ENCODE measurements at regions not wholly inside any gene's neighbourhood (a gene's known extent, or its start where the extent isn't known, plus 50 kb on each side); places are given as distances from the start of the nearest gene placed in this dataset.

GRCh38 chr10:69740126-69740525 is 61.6 kb upstream of the COL13A1 start:
- no peak overlapping the region for H3K27ac Mint-ChIP-seq
- DNase-seq, result no peak
- peaks cover 19% of the 10 kb centered on the region for H3K27me3 Mint-ChIP-seq
- H3K4me1 Mint-ChIP-seq, result peaks cover 5% of the 10 kb centered on the region
- H3K4me3 Mint-ChIP-seq, result no peak overlapping the region
- intact Hi-C loops (cut with micrococcal nuclease), result no loop called here
- H3K9me3 Mint-ChIP-seq, result no peaks in the 10 kb centered on the region
- no peaks in the 10 kb centered on the region for H3K36me3 Mint-ChIP-seq (ENCODE audit: low read depth)

- Mint-ChIP-seq H3K4me3 (no peak overlapping the region), H3K36me3 (ENCODE audit: low read depth) (no peaks in the 10 kb centered on the region), H3K9me3 (no peaks in the 10 kb centered on the region), H3K4me1 (peaks cover 2% of the 10 kb centered on the region), H3K27ac (no peak overlapping the region), H3K27me3 (peaks cover 21% of the 10 kb centered on the region)
- intact Hi-C loops (cut with micrococcal nuclease), result no loop called here
- no peak for DNase-seq
Measured at GRCh38 chr10:69741252-69741651, 60.5 kb upstream of the COL13A1 start.

GRCh38 chr10:69741671-69742355 is 59.9 kb upstream of the COL13A1 start:
- no peaks in the 10 kb centered on the region for H3K36me3 Mint-ChIP-seq (ENCODE audit: low read depth)
- DNase-seq, result no peak
- no peak overlapping the region for H3K4me3 Mint-ChIP-seq
- peaks cover 23% of the 10 kb centered on the region for H3K27me3 Mint-ChIP-seq
- intact Hi-C loops (cut with micrococcal nuclease), result no loop called here
- no peaks in the 10 kb centered on the region for H3K9me3 Mint-ChIP-seq
- H3K27ac Mint-ChIP-seq, result no peak overlapping the region
- peaks cover 2% of the 10 kb centered on the region for H3K4me1 Mint-ChIP-seq

GRCh38 chr10:69742356-69742695 is 59.4 kb upstream of the COL13A1 start:
- intact Hi-C loops (cut with micrococcal nuclease), result no loop called here
- Mint-ChIP-seq H3K36me3 (ENCODE audit: low read depth) (no peaks in the 10 kb centered on the region), H3K4me1 (peaks cover 2% of the 10 kb centered on the region), H3K27ac (no peak overlapping the region), H3K4me3 (no peak overlapping the region), H3K9me3 (no peaks in the 10 kb centered on the region), H3K27me3 (peaks cover 23% of the 10 kb centered on the region)
- DNase-seq, result no peak

GRCh38 chr10:69742928-69743602 is 58.6 kb upstream of the COL13A1 start:
- peaks cover 23% of the 10 kb centered on the region for H3K27me3 Mint-ChIP-seq
- H3K27ac Mint-ChIP-seq, result no peak overlapping the region
- H3K4me3 Mint-ChIP-seq, result no peak overlapping the region
- intact Hi-C loops (cut with micrococcal nuclease), result no loop called here
- no peaks in the 10 kb centered on the region for H3K36me3 Mint-ChIP-seq (ENCODE audit: low read depth)
- no peaks in the 10 kb centered on the region for H3K9me3 Mint-ChIP-seq
- peak; percentile 60 for DNase-seq
- H3K4me1 Mint-ChIP-seq, result peaks cover 2% of the 10 kb centered on the region

GRCh38 chr10:69744971-69745370 is 56.7 kb upstream of the COL13A1 start:
- H3K36me3 Mint-ChIP-seq (ENCODE audit: low read depth), result no peaks in the 10 kb centered on the region
- H3K9me3 Mint-ChIP-seq, result no peaks in the 10 kb centered on the region
- peaks cover 28% of the 10 kb centered on the region for H3K27me3 Mint-ChIP-seq
- no peak overlapping the region for H3K27ac Mint-ChIP-seq
- DNase-seq, result no peak
- no peak overlapping the region for H3K4me3 Mint-ChIP-seq
- intact Hi-C loops (cut with micrococcal nuclease), result no loop called here
- peaks cover 2% of the 10 kb centered on the region for H3K4me1 Mint-ChIP-seq

GRCh38 chr10:69745698-69746097 is 56.0 kb upstream of the COL13A1 start:
- no peak for DNase-seq
- intact Hi-C loops (cut with micrococcal nuclease), result no loop called here
- Mint-ChIP-seq H3K27ac (no peak overlapping the region), H3K4me3 (no peak overlapping the region), H3K36me3 (ENCODE audit: low read depth) (no peaks in the 10 kb centered on the region), H3K4me1 (peaks cover 2% of the 10 kb centered on the region), H3K27me3 (peaks cover 30% of the 10 kb centered on the region), H3K9me3 (no peaks in the 10 kb centered on the region)

- peaks cover 31% of the 10 kb centered on the region for H3K27me3 Mint-ChIP-seq
- peaks cover 2% of the 10 kb centered on the region for H3K4me1 Mint-ChIP-seq
- H3K36me3 Mint-ChIP-seq (ENCODE audit: low read depth), result no peaks in the 10 kb centered on the region
- H3K9me3 Mint-ChIP-seq, result no peaks in the 10 kb centered on the region
- no peak overlapping the region for H3K27ac Mint-ChIP-seq
- no peak overlapping the region for H3K4me3 Mint-ChIP-seq
- no peak for DNase-seq
- intact Hi-C loops (cut with micrococcal nuclease), result no loop called here
Measured at GRCh38 chr10:69747179-69747578, 54.5 kb upstream of the COL13A1 start.

GRCh38 chr10:69748621-69749020 is 53.1 kb upstream of the COL13A1 start:
- H3K27ac Mint-ChIP-seq, result no peak overlapping the region
- H3K9me3 Mint-ChIP-seq, result no peaks in the 10 kb centered on the region
- DNase-seq, result no peak
- intact Hi-C loops (cut with micrococcal nuclease), result no loop called here
- no peak overlapping the region for H3K4me3 Mint-ChIP-seq
- peaks cover 2% of the 10 kb centered on the region for H3K4me1 Mint-ChIP-seq
- no peaks in the 10 kb centered on the region for H3K36me3 Mint-ChIP-seq (ENCODE audit: low read depth)
- peaks cover 33% of the 10 kb centered on the region for H3K27me3 Mint-ChIP-seq

- H3K9me3 Mint-ChIP-seq, result no peaks in the 10 kb centered on the region
- H3K27me3 Mint-ChIP-seq, result peaks cover 33% of the 10 kb centered on the region
- no peaks in the 10 kb centered on the region for H3K36me3 Mint-ChIP-seq (ENCODE audit: low read depth)
Measured at GRCh38 chr10:69749178-69750010, 52.3 kb upstream of the COL13A1 start.

GRCh38 chr10:69750011-69750373 is 51.7 kb upstream of the COL13A1 start:
- Mint-ChIP-seq H3K4me1 (peaks cover 2% of the 10 kb centered on the region), H3K27ac (no peak overlapping the region), H3K4me3 (no peak overlapping the region), H3K36me3 (ENCODE audit: low read depth) (no peaks in the 10 kb centered on the region), H3K27me3 (peaks cover 36% of the 10 kb centered on the region), H3K9me3 (no peaks in the 10 kb centered on the region)
- intact Hi-C loops (cut with micrococcal nuclease), result no loop called here
- DNase-seq, result no peak

More at GRCh38 chr10:69749178-69750010, 52.3 kb upstream of the COL13A1 start:
- Mint-ChIP-seq H3K4me3 (no peak overlapping the region), H3K4me1 (peaks cover 2% of the 10 kb centered on the region), H3K27ac (no peak overlapping the region)
- no peak for DNase-seq
- intact Hi-C loops (cut with micrococcal nuclease), result no loop called here

- Mint-ChIP-seq H3K9me3 (no peaks in the 10 kb centered on the region), H3K4me1 (peaks cover under 1% of the 10 kb centered on the region), H3K36me3 (ENCODE audit: low read depth) (no peaks in the 10 kb centered on the region), H3K27me3 (peaks cover 34% of the 10 kb centered on the region), H3K27ac (no peak overlapping the region), H3K4me3 (no peak overlapping the region)
- intact Hi-C loops (cut with micrococcal nuclease), result no loop called here
- DNase-seq, result no peak
Measured at GRCh38 chr10:69750725-69751124, 51.0 kb upstream of the COL13A1 start.

- H3K27ac Mint-ChIP-seq, result no peak overlapping the region
- H3K4me1 Mint-ChIP-seq, result no peaks in the 10 kb centered on the region
- H3K36me3 Mint-ChIP-seq (ENCODE audit: low read depth), result no peaks in the 10 kb centered on the region
- H3K4me3 Mint-ChIP-seq, result no peak overlapping the region
- peaks cover 30% of the 10 kb centered on the region for H3K27me3 Mint-ChIP-seq
- no peak for DNase-seq
- intact Hi-C loops (cut with micrococcal nuclease), result no loop called here
- H3K9me3 Mint-ChIP-seq, result no peaks in the 10 kb centered on the region
Measured at GRCh38 chr10:69751214-69751613, 50.5 kb upstream of the COL13A1 start.

Data from activated CD4-positive, alpha-beta T cell treated with anti-CD3 and anti-CD28 coated beads, Interleukin-2, amount 10 ng/mL, durations not matched to agents 24 days and 14 days (primary cell).